GM13977 (cell line): ENCODE measurements at regions not wholly inside any gene's neighbourhood (a gene's known extent, or its start where the extent isn't known, plus 50 kb on each side); places are given as distances from the start of the nearest gene placed in this dataset.

Source experiments
- DNase-seq: peaks from one replicate; pipeline ENCODE4 v3.0.0; 2012; ENCODE audit warnings: low spot score
- CTCF ChIP-seq: IDR thresholded peaks from 2 replicates; pipeline ENCODE4 v1.5.1; 2012; ENCODE audit warnings: mild to moderate bottlenecking, control low read depth; ENCODE audit not compliant: insufficient read depth; ENCODE audit errors: extremely low read depth, missing control alignments
- in situ Hi-C: fragments of 300-500 bp; cut with MboI; formaldehyde crosslinking; loops from one replicate; pipeline ENCODE4 v1.12.0; 2022; ENCODE audit warnings: low sequenced_read_pairs, low pct_unique_long_range_greater_than_20kb, mixed read lengths, inconsistent platforms; ENCODE audit not compliant: unreplicated experiment

- no peak for TF ChIP-seq CTCF
- no peak for DNase-seq
- in situ Hi-C loops: no loop called here
Measured at GRCh38 chr16:65896448-65897153, 469.9 kb upstream of the CDH5 start.

DNA sequence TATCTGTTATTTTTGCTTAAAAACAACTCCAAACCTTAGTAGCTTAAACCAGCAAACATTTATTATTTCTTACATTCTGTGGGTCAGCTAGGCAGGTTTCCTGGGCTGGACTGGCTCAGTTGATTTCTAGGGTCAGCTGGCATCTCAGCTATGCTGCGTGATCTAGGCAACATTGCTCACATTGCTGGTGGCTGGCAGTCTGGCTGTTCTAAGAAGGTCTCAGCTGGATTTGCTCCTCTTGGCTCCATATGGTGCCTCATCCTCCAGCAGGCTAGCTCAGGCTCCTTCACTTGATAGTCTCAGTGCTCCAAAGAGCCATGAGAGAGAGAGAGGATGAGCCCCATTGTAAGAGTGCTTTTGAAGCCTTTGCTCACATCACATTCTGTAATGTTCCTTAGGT is 470.6 kb upstream of the CDH5 start:
- no peak for TF ChIP-seq CTCF
- in situ Hi-C loops: no loop called here
- DNase-seq: no peak

GRCh38 chr16:65895486-65895885 is 471.0 kb upstream of the CDH5 start:
- in situ Hi-C loops: no loop called here
- no peak for DNase-seq
- TF ChIP-seq CTCF: no peak

DNA sequence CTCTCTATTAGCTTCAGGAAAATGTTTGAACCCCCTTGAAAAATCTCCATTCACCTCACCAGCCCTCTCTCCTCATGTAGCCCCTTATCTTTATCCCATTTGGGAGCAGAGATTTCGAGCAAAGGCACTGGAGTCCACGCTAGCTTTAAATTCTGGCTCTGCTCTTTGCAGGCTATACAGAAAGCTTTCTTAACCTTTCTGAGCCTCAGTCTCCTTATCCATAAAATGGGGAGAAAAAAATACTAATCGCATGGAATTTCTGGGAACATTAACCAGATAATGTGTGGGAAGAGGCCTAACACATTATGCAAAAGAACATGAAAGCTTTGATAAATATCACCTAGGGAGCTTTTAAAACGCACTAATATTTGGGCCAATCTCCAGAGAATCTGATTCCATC is 476.3 kb upstream of the CDH5 start:
- no peak for TF ChIP-seq CTCF
- in situ Hi-C loops: no loop called here
- DNase-seq: no peak

GRCh38 chr16:65889533-65889966 is 476.9 kb upstream of the CDH5 start:
- no peak for TF ChIP-seq CTCF
- in situ Hi-C loops: no loop called here
- DNase-seq: no peak

DNA sequence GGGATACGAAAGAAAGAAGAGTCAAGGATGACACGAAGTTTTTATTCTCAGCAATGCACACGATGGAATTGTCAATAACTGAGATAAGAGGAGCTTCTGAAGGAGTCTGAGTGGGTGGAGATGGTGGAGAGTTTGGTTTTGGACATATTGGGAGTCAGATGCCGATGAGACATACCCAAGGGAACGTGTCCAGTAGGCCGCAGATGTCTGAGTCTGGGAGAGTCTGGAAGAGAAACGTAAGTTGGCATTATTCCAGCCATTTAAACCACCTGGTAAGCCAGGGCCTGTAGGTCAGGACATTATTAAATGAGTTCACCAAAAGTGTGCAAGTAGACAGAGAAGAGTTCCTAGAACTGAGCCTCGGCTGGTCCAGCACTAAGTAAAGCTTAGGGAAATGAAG is 478.3 kb upstream of the CDH5 start:
- in situ Hi-C loops: no loop called here
- no peak for DNase-seq
- TF ChIP-seq CTCF: no peak
